Keratinocyte (primary cell): ENCODE measurements at regions not wholly inside any gene's neighbourhood (a gene's known extent, or its start where the extent isn't known, plus 50 kb on each side); places are given as distances from the start of the nearest gene placed in this dataset.

Experiments used
- DNase-seq: peaks from one replicate; pipeline ENCODE4 v3.0.0-alpha.2; 2011; ENCODE audit warnings: low read depth, missing footprints, low spot score
- FAIRE-seq: peaks from 2 replicates; lab custom pipeline; 2011; peaks lifted over from hg19 to GRCh38; lab: Jason Lieb, UNC
- H2AFZ ChIP-seq: 2 replicates; pipeline ENCODE4 v1.6.0; 2012; ENCODE audit warnings: low read length, control low read depth, inconsistent platforms; ENCODE audit not compliant: control insufficient read depth
- H3K27ac ChIP-seq: 2 replicates; pipeline ENCODE4 v1.5.1; 2011; ENCODE audit warnings: low read length; ENCODE audit not compliant: control insufficient read depth, insufficient read depth
- H3K27me3 ChIP-seq: 3 replicates; pipeline ENCODE4 v1.6.0; 2011; ENCODE audit warnings: low read length; ENCODE audit not compliant: control insufficient read depth, insufficient read depth; ENCODE audit errors: extremely low read depth
- H3K36me3 ChIP-seq, 2 experiments: 2 replicates in 1 of 2; 3 replicates in 1 of 2; pipeline ENCODE4 v1.5.1; 2011; ENCODE audit warnings: low read length in 2 of 2, mild to moderate bottlenecking in 1 of 2; ENCODE audit not compliant: control insufficient read depth in 2 of 2, insufficient read depth in 2 of 2; ENCODE audit errors: extremely low read depth in 1 of 2
- H3K4me1 ChIP-seq: 3 replicates; pipeline ENCODE4 v1.5.1; 2011; ENCODE audit warnings: low read length; ENCODE audit not compliant: control insufficient read depth, insufficient read depth; ENCODE audit errors: extremely low read depth
- H3K4me2 ChIP-seq: 3 replicates; pipeline ENCODE4 v1.6.0; 2011; ENCODE audit warnings: low read depth, low read length; ENCODE audit not compliant: control insufficient read depth, insufficient read depth; ENCODE audit errors: extremely low read depth
- H3K4me3 ChIP-seq, 3 experiments: fragments of 200-600 bp in 1 of 3; sonication (generic) in 1 of 3; 2 replicates in 2 of 3; 3 replicates in 1 of 3; pipeline ENCODE4 v1.5.1; 2011 to 2016; ENCODE audit warnings: low read length in 3 of 3, mild to moderate bottlenecking in 3 of 3, control low read depth in 2 of 3, inconsistent platforms in 1 of 3, low read depth in 1 of 3, mixed read lengths in 1 of 3, mixed run types in 1 of 3, moderate library complexity in 1 of 3; ENCODE audit not compliant: control insufficient read depth in 2 of 3, insufficient read depth in 2 of 3; ENCODE audit errors: extremely low read depth in 1 of 3
- H3K79me2 ChIP-seq: 2 replicates; pipeline ENCODE4 v1.6.0; 2012; ENCODE audit warnings: low read length; ENCODE audit not compliant: control insufficient read depth, insufficient read depth
- H3K9ac ChIP-seq: 3 replicates; pipeline ENCODE4 v1.6.0; 2011; ENCODE audit warnings: low read length; ENCODE audit not compliant: control insufficient read depth, insufficient read depth; ENCODE audit errors: extremely low read depth
- H3K9me1 ChIP-seq: 3 replicates; pipeline ENCODE4 v1.6.0; 2011; ENCODE audit warnings: low read length; ENCODE audit not compliant: control insufficient read depth, insufficient read depth; ENCODE audit errors: extremely low read depth
- H3K9me3 ChIP-seq: 2 replicates; pipeline ENCODE4 v1.5.1; 2012; ENCODE audit warnings: low read depth, low read length; ENCODE audit not compliant: control insufficient read depth
- H4K20me1 ChIP-seq: 3 replicates; pipeline ENCODE4 v1.6.0; 2011; ENCODE audit warnings: low read length; ENCODE audit not compliant: control insufficient read depth, insufficient read depth; ENCODE audit errors: extremely low read depth
- CTCF ChIP-seq, 3 experiments: IDR thresholded peaks in 1 of 3; conservative IDR thresholded peaks in 1 of 3; optimal IDR thresholded peaks in 1 of 3; 2 replicates in 2 of 3; 3 replicates in 1 of 3; pipeline versions ENCODE3 to v1.5.1; 2011; ENCODE audit warnings: low read length in 3 of 3, mild to moderate bottlenecking in 3 of 3, moderate library complexity in 2 of 3, control low read depth in 1 of 3, inconsistent platforms in 1 of 3; ENCODE audit not compliant: insufficient read depth in 2 of 3; ENCODE audit errors: extremely low read depth in 1 of 3
- EZH2 ChIP-seq: IDR thresholded peaks from one replicate; pipeline ENCODE4 v1.6.1; 2012; ENCODE audit warnings: inconsistent platforms, mild to moderate bottlenecking, low read length, moderate library complexity
- dilution Hi-C: fragments of 300-500 bp; cut with MboI; formaldehyde crosslinking; loops from one replicate; pipeline ENCODE4 v1.7.0; 2020; ENCODE audit warnings: low sequenced_read_pairs; ENCODE audit not compliant: extremely low pct_ligation_motif_present

GRCh38 chr2:2657121-2657962 lies 326.3 kb upstream of the MYT1L start:
- H3K79me2 ChIP-seq, result no peaks in the 10 kb centered on the region
- FAIRE-seq (no peak), DNase-seq (no peak)
- dilution Hi-C loops, result no loop called here
- H2AFZ ChIP-seq, result no peak overlapping the region
- H3K9me3 ChIP-seq, result no peaks in the 10 kb centered on the region
- no peaks in the 10 kb centered on the region for H3K36me3 ChIP-seq
- peaks cover 4% of the 10 kb centered on the region for H3K27me3 ChIP-seq
- H3K4me1 ChIP-seq, result no peaks in the 10 kb centered on the region
- H3K4me2 ChIP-seq, result no peak overlapping the region
- H3K9ac ChIP-seq, result no peak overlapping the region
- no peaks in the 10 kb centered on the region for H3K9me1 ChIP-seq
- no peak overlapping the region for H3K4me3 ChIP-seq
- H3K27ac ChIP-seq, result no peak overlapping the region
- H4K20me1 ChIP-seq, result no peaks in the 10 kb centered on the region
- TF ChIP-seq EZH2 (no peak), CTCF (optimal IDR thresholded peaks at IDR 0.05 in 1 of 3, IDR thresholded peaks at IDR 0.05 in 1 of 3, conservative IDR thresholded peaks at IDR 0.05 in 1 of 3; ENCODE audit: extremely low read depth in 1 of 3, insufficient read depth in 2 of 3, low read length in 3 of 3) (no peak)

GRCh38 chr2:2656115-2657011 lies 325.3 kb upstream of the MYT1L start:
- Histone ChIP-seq H3K79me2 (no peaks in the 10 kb centered on the region), H2AFZ (no peak overlapping the region), H3K4me1 (no peaks in the 10 kb centered on the region), H3K9me3 (no peaks in the 10 kb centered on the region), H3K27ac (no peak overlapping the region), H3K9me1 (no peaks in the 10 kb centered on the region), H3K4me2 (no peak overlapping the region), H4K20me1 (no peaks in the 10 kb centered on the region), H3K4me3 (no peak overlapping the region), H3K9ac (no peak overlapping the region), H3K36me3 (no peaks in the 10 kb centered on the region), H3K27me3 (peaks cover 4% of the 10 kb centered on the region)
- TF ChIP-seq EZH2 (no peak), CTCF (optimal IDR thresholded peaks at IDR 0.05 in 1 of 3, IDR thresholded peaks at IDR 0.05 in 1 of 3, conservative IDR thresholded peaks at IDR 0.05 in 1 of 3; ENCODE audit: extremely low read depth in 1 of 3, insufficient read depth in 2 of 3, low read length in 3 of 3) (no peak)
- no peak for DNase-seq
- dilution Hi-C loops, result no loop called here
- FAIRE-seq, result no peak
